ENCODE measurements at regions not wholly inside any gene's neighbourhood (a gene's known extent, or its start where the extent isn't known, plus 50 kb on each side); places are given as distances from the start of the nearest gene placed in this dataset.

DNA sequence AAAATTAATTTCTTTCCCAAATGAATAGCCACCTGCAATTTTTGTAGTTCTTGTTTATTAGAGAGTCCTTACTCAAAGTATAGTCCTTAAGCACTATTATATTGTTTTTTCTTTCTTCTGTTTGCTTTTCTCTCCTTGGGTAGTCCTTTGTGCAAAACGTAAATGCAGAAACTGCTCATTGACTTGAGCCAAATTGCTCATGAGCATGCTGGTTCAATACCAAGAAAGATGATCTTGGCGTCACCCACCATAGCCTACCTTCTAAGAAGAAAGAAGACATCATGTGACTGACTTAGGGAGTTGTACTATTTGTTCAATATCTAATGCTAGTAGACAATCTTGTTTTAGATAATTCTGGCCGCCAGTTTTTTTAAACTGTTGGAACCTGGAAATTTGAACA, 248.8 kb upstream of the DMRT1 start:
- no peak overlapping the region for H3K56ac ChIP-seq (replicated peaks; ENCODE audit: insufficient read length, low read depth, low read length)
- CTCF ChIA-PET (ENCODE audit: partially characterized antibody), result no interaction called here
- no peaks in the 10 kb centered on the region; the same call in 1 of the 2 replicates for H3K79me1 ChIP-seq (ENCODE audit: low read depth, low read length)
- no peaks in the 10 kb centered on the region for H3K27me3 ChIP-seq (replicated peaks in 1 of 4; ENCODE audit: control insufficient read depth in 3 of 4, extremely low read depth in 1 of 4, insufficient read depth in 3 of 4, low read length in 3 of 4)
- H2AFZ ChIP-seq (ENCODE audit: low read length), result no peak overlapping the region
- H4K91ac ChIP-seq (replicated peaks; ENCODE audit: insufficient read length, low read length), result no peak overlapping the region
- H3K4me1 ChIP-seq (replicated peaks in 1 of 4; ENCODE audit: control insufficient read depth in 3 of 4, insufficient read depth in 4 of 4, low read length in 3 of 4), result peaks cover 0 to 4% (median under 1%) of the 10 kb centered on the region in 4 experiments; a peak in 3 of 7 replicates
- H4K20me1 ChIP-seq (replicated peaks in 1 of 2; ENCODE audit: control insufficient read depth in 1 of 2, insufficient read depth in 2 of 2, low read length in 2 of 2), result peaks cover 0 to 3% of the 10 kb centered on the region in 2 experiments
- POLR2A ChIA-PET (ENCODE audit: partially characterized antibody), result no interaction called here
- no peak for DNase-seq (ENCODE audit: low read depth in 1 of 2, low spot score in 2 of 2)
- H2BK20ac ChIP-seq (ENCODE audit: low read length), result no peak overlapping the region
- H4K8ac ChIP-seq (ENCODE audit: extremely low read depth, insufficient read depth, low read length), result no peak overlapping the region
- H2BK120ac ChIP-seq (replicated peaks; ENCODE audit: low read depth, low read length), result no peak overlapping the region
- 96% methylated on average over 3 of the region's 3 CpGs; no CpG with 5 or more reads in 1 of the 2 experiments for WGBS, 2 experiments (ENCODE audit: extremely low coverage in 1 of 2, insufficient coverage in 1 of 2, insufficient read length in 1 of 2, insufficient replicate concordance in 2 of 2, low coverage in 1 of 2, low lambda C conversion rate in 2 of 2, missing lambda C conversion rate in 1 of 2)
- H2BK15ac ChIP-seq (ENCODE audit: low read length), result no peak overlapping the region
- H3K36me3 ChIP-seq (ENCODE audit: control insufficient read depth in 2 of 4, insufficient read depth in 4 of 4, low read length in 3 of 4), result no peaks in the 10 kb centered on the region
- FAIRE-seq, result no peak
- H3K9me3 ChIP-seq (ENCODE audit: insufficient read depth in 2 of 2, low read depth in 1 of 2, low read length in 1 of 2), result no peaks in the 10 kb centered on the region
- H3K14ac ChIP-seq (ENCODE audit: insufficient read length), result no peak overlapping the region
- no peak overlapping the region for H4K5ac ChIP-seq (ENCODE audit: insufficient read length, low read depth, low read length)
- no peaks in the 10 kb centered on the region; a peak in 1 of 4 replicates for H3K79me2 ChIP-seq (ENCODE audit: control insufficient read depth in 1 of 2, insufficient read depth in 2 of 2, low read length in 2 of 2)
- no peak overlapping the region for H2AK5ac ChIP-seq (ENCODE audit: low read depth, low read length)
- no peak overlapping the region for H2BK5ac ChIP-seq (ENCODE audit: low read depth, low read length)
- H3K9ac ChIP-seq (replicated peaks in 1 of 4; ENCODE audit: extremely low read depth in 1 of 4, low read depth in 3 of 4, low read length in 3 of 4), result no peak overlapping the region
- no peak overlapping the region for H3K4me2 ChIP-seq (ENCODE audit: insufficient read depth in 1 of 2, low read depth in 2 of 2, low read length in 2 of 2)
- no peak overlapping the region for H3K27ac ChIP-seq (ENCODE audit: low read depth, low read length)
- H3K18ac ChIP-seq (ENCODE audit: extremely low read depth, low read length), result no peak overlapping the region
- TF ChIP-seq NRF1 (IDR thresholded peaks at IDR 0.05; ENCODE audit: low read depth, low read length) (no peak), ZNF274 (IDR thresholded peaks at IDR 0.05; ENCODE audit: borderline replicate concordance, extremely low read depth, low read length) (no peak), MAFK (IDR thresholded peaks at IDR 0.05; ENCODE audit: low read depth, low read length) (no peak), RXRA (IDR thresholded peaks at IDR 0.05; ENCODE audit: insufficient read depth, low read depth, low read length) (no peak), RNF2 (IDR thresholded peaks at IDR 0.05; ENCODE audit: borderline replicate concordance, low read depth, low read length, missing control alignments, poor library complexity, severe bottlenecking) (no peak), BRCA1 (IDR thresholded peaks at IDR 0.05; ENCODE audit: low read depth, low read length) (no peak), HDAC6 (IDR thresholded peaks at IDR 0.05; ENCODE audit: low read depth, low read length) (no peak), SP2 (IDR thresholded peaks at IDR 0.05; ENCODE audit: low read length) (no peak)
- TF ChIP-seq, protein P1, sequence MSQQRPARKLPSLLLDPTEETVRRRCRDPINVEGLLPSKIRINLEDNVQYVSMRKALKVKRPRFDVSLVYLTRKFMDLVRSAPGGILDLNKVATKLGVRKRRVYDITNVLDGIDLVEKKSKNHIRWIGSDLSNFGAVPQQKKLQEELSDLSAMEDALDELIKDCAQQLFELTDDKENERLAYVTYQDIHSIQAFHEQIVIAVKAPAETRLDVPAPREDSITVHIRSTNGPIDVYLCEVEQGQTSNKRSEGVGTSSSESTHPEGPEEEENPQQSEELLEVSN (IDR thresholded peaks at IDR 0.05), result no peak
- no peak overlapping the region for H3K4me3 ChIP-seq (ENCODE audit: extremely low read depth in 1 of 4, insufficient read depth in 2 of 4, low read depth in 3 of 4, low read length in 4 of 4)
- no peak overlapping the region for H3K23ac ChIP-seq (ENCODE audit: insufficient read length)
- no peaks in the 10 kb centered on the region for H3K23me2 ChIP-seq (ENCODE audit: low read depth, low read length)
- no peak overlapping the region for H2BK12ac ChIP-seq (ENCODE audit: low read depth, low read length)
- no peak overlapping the region for H3K4ac ChIP-seq (replicated peaks; ENCODE audit: insufficient read length, low read depth, low read length)

Measured in H1 (cell line).